ENCODE measurements at regions not wholly inside any gene's neighbourhood (a gene's known extent, or its start where the extent isn't known, plus 50 kb on each side); places are given as distances from the start of the nearest gene placed in this dataset.

- TF ChIP-seq CTCF (optimal IDR thresholded peaks at IDR 0.05 in 1 of 3, IDR thresholded peaks at IDR 0.05 in 1 of 3, conservative IDR thresholded peaks at IDR 0.05 in 1 of 3; ENCODE audit: extremely low read depth in 1 of 3, insufficient read depth in 2 of 3, low read length in 3 of 3) (no peak), EZH2 (IDR thresholded peaks at IDR 0.05; ENCODE audit: low read length) (no peak)
Observed at GRCh38 chr16:6498858-6499257, 833.8 kb upstream of the RBFOX1 start.

All from keratinocyte (primary cell).